22Rv1 (cell line): ENCODE measurements at regions not wholly inside any gene's neighbourhood (a gene's known extent, or its start where the extent isn't known, plus 50 kb on each side); places are given as distances from the start of the nearest gene placed in this dataset.

Experiments
- H3K27ac ChIP-seq: fragments of 450-650 bp; 2 replicates; pipeline ENCODE4 v1.5.1; 2017
- CTCF ChIP-seq: fragments of 450-650 bp; IDR thresholded peaks from 2 replicates; pipeline ENCODE4 v1.5.1; 2017; ENCODE audit warnings: mild to moderate bottlenecking
- ZFX ChIP-seq: fragments of 450-650 bp; IDR thresholded peaks from 2 replicates; pipeline ENCODE4 v1.6.1; 2017; ENCODE audit warnings: antibody characterized with exemption, borderline replicate concordance

- no peak for TF ChIP-seq ZFX
- no peak for TF ChIP-seq CTCF
- no peak overlapping the region for H3K27ac ChIP-seq
Measured at GRCh38 chr10:4450169-4450568, 375.8 kb upstream of the AKR1E2 start.

GRCh38 chr10:4448030-4448429, 378.0 kb upstream of the AKR1E2 start:
- H3K27ac ChIP-seq: no peak overlapping the region
- no peak for TF ChIP-seq ZFX
- no peak for TF ChIP-seq CTCF

GRCh38 chr10:4443419-4443818, 382.6 kb upstream of the AKR1E2 start:
- H3K27ac ChIP-seq: no peak overlapping the region
- TF ChIP-seq CTCF (no peak), ZFX (no peak)

GRCh38 chr10:4442296-4442695, 383.7 kb upstream of the AKR1E2 start:
- TF ChIP-seq ZFX (no peak), CTCF (no peak)
- H3K27ac ChIP-seq: no peak overlapping the region

GRCh38 chr10:4440260-4440659, 385.7 kb upstream of the AKR1E2 start:
- H3K27ac ChIP-seq: no peak overlapping the region
- TF ChIP-seq ZFX: no peak
- no peak for TF ChIP-seq CTCF

GRCh38 chr10:4437791-4438190, 388.2 kb upstream of the AKR1E2 start:
- TF ChIP-seq CTCF (no peak), ZFX (no peak)
- H3K27ac ChIP-seq: no peak overlapping the region

GRCh38 chr10:4437061-4437460, 388.9 kb upstream of the AKR1E2 start:
- H3K27ac ChIP-seq: no peak overlapping the region
- no peak for TF ChIP-seq ZFX
- no peak for TF ChIP-seq CTCF
